ENCODE measurements at regions not wholly inside any gene's neighbourhood (a gene's known extent, or its start where the extent isn't known, plus 50 kb on each side); places are given as distances from the start of the nearest gene placed in this dataset.

DNA sequence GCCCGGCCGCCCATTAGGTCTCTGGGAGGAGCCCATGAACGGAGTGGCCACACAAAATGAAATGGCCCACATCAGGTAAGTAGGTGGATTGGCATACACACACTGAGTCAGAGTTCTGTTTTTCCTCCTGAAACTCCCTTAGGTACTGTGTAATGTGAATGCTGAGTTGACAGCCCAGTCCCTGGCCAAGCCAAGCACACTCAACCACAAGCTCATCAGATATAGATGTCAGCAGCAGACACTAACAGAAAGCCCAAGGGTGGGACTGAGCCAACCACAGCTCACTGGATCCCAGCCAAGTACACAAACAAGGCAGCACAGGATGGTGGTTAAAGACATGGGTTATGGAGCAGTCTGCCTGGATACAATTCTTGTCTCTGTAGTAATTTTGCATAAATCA lies 403.4 kb downstream of the GJA1 start:
- no peak overlapping the region for H3K4me3 ChIP-seq (ENCODE audit: low read depth in 1 of 3, low read length in 3 of 3)
- no peak for DNase-seq (ENCODE audit: low spot score)
- H3K4me1 ChIP-seq (ENCODE audit: control insufficient read depth in 4 of 4, insufficient read depth in 4 of 4, low read length in 3 of 4), result no peaks in the 10 kb centered on the region
- no peaks in the 10 kb centered on the region for H3K36me3 ChIP-seq (ENCODE audit: control insufficient read depth in 4 of 4, insufficient read depth in 3 of 4, low read depth in 1 of 4, low read length in 3 of 4)
- H3K27me3 ChIP-seq (ENCODE audit: control insufficient read depth in 4 of 4, insufficient read depth in 4 of 4, low read length in 3 of 4), result no peaks in the 10 kb centered on the region
- no peak overlapping the region for H3K9ac ChIP-seq (ENCODE audit: low read depth in 1 of 2, low read length in 2 of 2)
- 90% methylated on average over 3 of the region's 3 CpGs for WGBS
- H3K9me3 ChIP-seq (ENCODE audit: control insufficient read depth in 4 of 4, low read length in 3 of 4), result no peaks in the 10 kb centered on the region
- no peak overlapping the region for H3K27ac ChIP-seq (ENCODE audit: low read depth in 1 of 2, low read length in 2 of 2)
- TF ChIP-seq, protein P1, sequence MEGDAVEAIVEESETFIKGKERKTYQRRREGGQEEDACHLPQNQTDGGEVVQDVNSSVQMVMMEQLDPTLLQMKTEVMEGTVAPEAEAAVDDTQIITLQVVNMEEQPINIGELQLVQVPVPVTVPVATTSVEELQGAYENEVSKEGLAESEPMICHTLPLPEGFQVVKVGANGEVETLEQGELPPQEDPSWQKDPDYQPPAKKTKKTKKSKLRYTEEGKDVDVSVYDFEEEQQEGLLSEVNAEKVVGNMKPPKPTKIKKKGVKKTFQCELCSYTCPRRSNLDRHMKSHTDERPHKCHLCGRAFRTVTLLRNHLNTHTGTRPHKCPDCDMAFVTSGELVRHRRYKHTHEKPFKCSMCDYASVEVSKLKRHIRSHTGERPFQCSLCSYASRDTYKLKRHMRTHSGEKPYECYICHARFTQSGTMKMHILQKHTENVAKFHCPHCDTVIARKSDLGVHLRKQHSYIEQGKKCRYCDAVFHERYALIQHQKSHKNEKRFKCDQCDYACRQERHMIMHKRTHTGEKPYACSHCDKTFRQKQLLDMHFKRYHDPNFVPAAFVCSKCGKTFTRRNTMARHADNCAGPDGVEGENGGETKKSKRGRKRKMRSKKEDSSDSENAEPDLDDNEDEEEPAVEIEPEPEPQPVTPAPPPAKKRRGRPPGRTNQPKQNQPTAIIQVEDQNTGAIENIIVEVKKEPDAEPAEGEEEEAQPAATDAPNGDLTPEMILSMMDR (IDR thresholded peaks at IDR 0.05; ENCODE audit: low read depth, low read length, missing input control), result no peak
- TF ChIP-seq TAF1 (conservative IDR thresholded peaks at IDR 0.05) (no peak), HNF4A (conservative IDR thresholded peaks at IDR 0.05) (no peak), JUND (IDR thresholded peaks at IDR 0.05) (no peak), EGR1 (IDR thresholded peaks at IDR 0.05; ENCODE audit: low read depth in 2 of 2) (no peak), YY1 (IDR thresholded peaks at IDR 0.05) (no peak)
- TF ChIP-seq, protein P2, sequence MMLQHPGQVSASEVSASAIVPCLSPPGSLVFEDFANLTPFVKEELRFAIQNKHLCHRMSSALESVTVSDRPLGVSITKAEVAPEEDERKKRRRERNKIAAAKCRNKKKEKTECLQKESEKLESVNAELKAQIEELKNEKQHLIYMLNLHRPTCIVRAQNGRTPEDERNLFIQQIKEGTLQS (IDR thresholded peaks at IDR 0.05), result no peak
- TF ChIP-seq, protein P3, sequence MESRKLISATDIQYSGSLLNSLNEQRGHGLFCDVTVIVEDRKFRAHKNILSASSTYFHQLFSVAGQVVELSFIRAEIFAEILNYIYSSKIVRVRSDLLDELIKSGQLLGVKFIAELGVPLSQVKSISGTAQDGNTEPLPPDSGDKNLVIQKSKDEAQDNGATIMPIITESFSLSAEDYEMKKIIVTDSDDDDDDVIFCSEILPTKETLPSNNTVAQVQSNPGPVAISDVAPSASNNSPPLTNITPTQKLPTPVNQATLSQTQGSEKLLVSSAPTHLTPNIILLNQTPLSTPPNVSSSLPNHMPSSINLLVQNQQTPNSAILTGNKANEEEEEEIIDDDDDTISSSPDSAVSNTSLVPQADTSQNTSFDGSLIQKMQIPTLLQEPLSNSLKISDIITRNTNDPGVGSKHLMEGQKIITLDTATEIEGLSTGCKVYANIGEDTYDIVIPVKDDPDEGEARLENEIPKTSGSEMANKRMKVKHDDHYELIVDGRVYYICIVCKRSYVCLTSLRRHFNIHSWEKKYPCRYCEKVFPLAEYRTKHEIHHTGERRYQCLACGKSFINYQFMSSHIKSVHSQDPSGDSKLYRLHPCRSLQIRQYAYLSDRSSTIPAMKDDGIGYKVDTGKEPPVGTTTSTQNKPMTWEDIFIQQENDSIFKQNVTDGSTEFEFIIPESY (IDR thresholded peaks at IDR 0.05), result no peak

DNA sequence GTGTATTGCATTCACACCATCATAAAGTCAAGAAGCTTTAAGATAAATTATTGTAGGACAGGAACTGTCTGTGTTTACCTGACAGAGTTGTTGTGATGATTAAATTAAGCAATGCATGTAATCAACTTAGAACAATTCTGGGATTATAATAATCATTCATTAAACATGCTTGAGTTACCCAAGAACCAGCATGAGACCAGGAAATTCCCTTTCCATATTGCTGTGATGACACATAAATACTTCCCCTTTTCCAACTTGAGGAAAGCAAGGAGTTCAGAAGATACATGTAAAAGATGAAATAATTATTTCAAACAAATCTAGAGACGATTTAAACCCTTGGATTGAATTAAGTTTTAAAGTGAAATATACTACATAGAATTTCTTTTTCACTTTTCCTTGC lies 404.4 kb downstream of the GJA1 start:
- Histone ChIP-seq H3K27me3 (ENCODE audit: control insufficient read depth in 4 of 4, insufficient read depth in 4 of 4, low read length in 3 of 4) (no peaks in the 10 kb centered on the region), H3K27ac (ENCODE audit: low read depth in 1 of 2, low read length in 2 of 2) (no peak overlapping the region), H3K4me3 (ENCODE audit: low read depth in 1 of 3, low read length in 3 of 3) (no peak overlapping the region), H3K9me3 (ENCODE audit: control insufficient read depth in 4 of 4, low read length in 3 of 4) (no peaks in the 10 kb centered on the region), H3K36me3 (ENCODE audit: control insufficient read depth in 4 of 4, insufficient read depth in 3 of 4, low read depth in 1 of 4, low read length in 3 of 4) (no peaks in the 10 kb centered on the region), H3K9ac (ENCODE audit: low read depth in 1 of 2, low read length in 2 of 2) (no peak overlapping the region), H3K4me1 (ENCODE audit: control insufficient read depth in 4 of 4, insufficient read depth in 4 of 4, low read length in 3 of 4) (no peaks in the 10 kb centered on the region)
- TF ChIP-seq HNF4A (conservative IDR thresholded peaks at IDR 0.05), result no peak
- TF ChIP-seq TAF1 (conservative IDR thresholded peaks at IDR 0.05), result no peak
- TF ChIP-seq GABPA (IDR thresholded peaks at IDR 0.05 in 1 of 2, conservative IDR thresholded peaks at IDR 0.05 in 1 of 2), result no peak
- TF ChIP-seq SP1 (IDR thresholded peaks at IDR 0.05), result no peak
- TF ChIP-seq, protein P4, sequence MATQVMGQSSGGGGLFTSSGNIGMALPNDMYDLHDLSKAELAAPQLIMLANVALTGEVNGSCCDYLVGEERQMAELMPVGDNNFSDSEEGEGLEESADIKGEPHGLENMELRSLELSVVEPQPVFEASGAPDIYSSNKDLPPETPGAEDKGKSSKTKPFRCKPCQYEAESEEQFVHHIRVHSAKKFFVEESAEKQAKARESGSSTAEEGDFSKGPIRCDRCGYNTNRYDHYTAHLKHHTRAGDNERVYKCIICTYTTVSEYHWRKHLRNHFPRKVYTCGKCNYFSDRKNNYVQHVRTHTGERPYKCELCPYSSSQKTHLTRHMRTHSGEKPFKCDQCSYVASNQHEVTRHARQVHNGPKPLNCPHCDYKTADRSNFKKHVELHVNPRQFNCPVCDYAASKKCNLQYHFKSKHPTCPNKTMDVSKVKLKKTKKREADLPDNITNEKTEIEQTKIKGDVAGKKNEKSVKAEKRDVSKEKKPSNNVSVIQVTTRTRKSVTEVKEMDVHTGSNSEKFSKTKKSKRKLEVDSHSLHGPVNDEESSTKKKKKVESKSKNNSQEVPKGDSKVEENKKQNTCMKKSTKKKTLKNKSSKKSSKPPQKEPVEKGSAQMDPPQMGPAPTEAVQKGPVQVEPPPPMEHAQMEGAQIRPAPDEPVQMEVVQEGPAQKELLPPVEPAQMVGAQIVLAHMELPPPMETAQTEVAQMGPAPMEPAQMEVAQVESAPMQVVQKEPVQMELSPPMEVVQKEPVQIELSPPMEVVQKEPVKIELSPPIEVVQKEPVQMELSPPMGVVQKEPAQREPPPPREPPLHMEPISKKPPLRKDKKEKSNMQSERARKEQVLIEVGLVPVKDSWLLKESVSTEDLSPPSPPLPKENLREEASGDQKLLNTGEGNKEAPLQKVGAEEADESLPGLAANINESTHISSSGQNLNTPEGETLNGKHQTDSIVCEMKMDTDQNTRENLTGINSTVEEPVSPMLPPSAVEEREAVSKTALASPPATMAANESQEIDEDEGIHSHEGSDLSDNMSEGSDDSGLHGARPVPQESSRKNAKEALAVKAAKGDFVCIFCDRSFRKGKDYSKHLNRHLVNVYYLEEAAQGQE (IDR thresholded peaks at IDR 0.05), result no peak
- DNase-seq (ENCODE audit: low spot score), result no peak
- WGBS, result 38% methylated on average over 1 of the region's 1 CpG

All from liver (tissue), 8 donors.